K562 (cell line): ENCODE measurements at regions not wholly inside any gene's neighbourhood (a gene's known extent, or its start where the extent isn't known, plus 50 kb on each side); places are given as distances from the start of the nearest gene placed in this dataset.
A peak's percentile ranks its signal among the peaks of the same experiment; 100 is the strongest.

Experiments
- ATF4 ChIP-seq: fragments of 450-650 bp; formaldehyde crosslinking; IDR thresholded peaks from 2 replicates; pipeline ENCODE4 v1.4.0; 2022; ENCODE audit warnings: mild to moderate bottlenecking, moderate library complexity
- ATF6 ChIP-seq: sonication (generic); formaldehyde crosslinking; IDR thresholded peaks from 2 replicates; pipeline ENCODE4 v1.4.0; 2020; ENCODE audit warnings: mild to moderate bottlenecking, missing genetic modification reagents
- BDP1 ChIP-seq: IDR thresholded peaks from 3 replicates; pipeline ENCODE4 v1.6.1; 2011; ENCODE audit not compliant: insufficient read length, insufficient read depth
- BRD9 ChIP-seq: fragments of 450-650 bp; IDR thresholded peaks from 2 replicates; pipeline ENCODE4 v1.6.1; 2018; ENCODE audit warnings: low read depth; ENCODE audit not compliant: partially characterized antibody
- CBFB ChIP-seq: sonication (generic); formaldehyde crosslinking; IDR thresholded peaks from 2 replicates; pipeline ENCODE4 v1.4.0; 2020; ENCODE audit warnings: mild to moderate bottlenecking, missing genetic modification reagents
- E2F4 ChIP-seq: sonication (generic); formaldehyde crosslinking; IDR thresholded peaks from 2 replicates; pipeline ENCODE4 v1.8.0; 2022; ENCODE audit warnings: mild to moderate bottlenecking, low read depth, missing genetic modification reagents
- MCM7 ChIP-seq, 2 experiments: fragments of 450-650 bp; IDR thresholded peaks; 2 replicates each; pipeline ENCODE4 v1.6.1; 2016 to 2018
- MXD1 ChIP-seq: fragments of 250-450 bp; sonication (Bioruptor Pico); IDR thresholded peaks from 2 replicates; pipeline ENCODE4 v1.8.0; 2021; ENCODE audit warnings: borderline replicate concordance, mild to moderate bottlenecking, moderate library complexity; ENCODE audit not compliant: poor library complexity, severe bottlenecking
- PPARD ChIP-seq: fragments of 250-450 bp; sonication (Bioruptor Pico); IDR thresholded peaks from 2 replicates; pipeline ENCODE4 v1.8.0; 2022; ENCODE audit warnings: inconsistent platforms, mild to moderate bottlenecking, moderate library complexity
- SIX5 ChIP-seq, 2 experiments: IDR thresholded peaks; 2 replicates each; pipeline ENCODE4 v1.6.1; 2011; ENCODE audit warnings: low read length in 2 of 2, borderline replicate concordance in 1 of 2, low read depth in 1 of 2, mild to moderate bottlenecking in 1 of 2, moderate library complexity in 1 of 2; ENCODE audit not compliant: insufficient read depth in 1 of 2
- SMARCC2 ChIP-seq: fragments of 450-650 bp; IDR thresholded peaks from 2 replicates; pipeline ENCODE4 v1.6.1; 2017; ENCODE audit warnings: antibody characterized with exemption, moderate library complexity, mild to moderate bottlenecking, low read depth
- TEAD1 ChIP-seq, 2 experiments: fragments of 450-650 bp in 1 of 2; sonication (generic) in 1 of 2; formaldehyde crosslinking; IDR thresholded peaks; 2 replicates each; pipeline versions ENCODE4 v1.4.0 to v1.8.0; 2020 to 2022; ENCODE audit warnings: mild to moderate bottlenecking in 2 of 2, missing genetic modification reagents in 1 of 2
- TGIF2 ChIP-seq: sonication (generic); formaldehyde crosslinking; IDR thresholded peaks from 2 replicates; pipeline ENCODE4 v1.8.1; 2022; ENCODE audit warnings: mild to moderate bottlenecking, missing genetic modification reagents, moderate library complexity
- ZHX1 ChIP-seq: fragments of 150-350 bp; conservative IDR thresholded peaks from 2 replicates; pipeline ENCODE4 v1.6.1; 2014; ENCODE audit warnings: low read length
- ZNF354B ChIP-seq: fragments of 250-450 bp; sonication (Bioruptor Pico); IDR thresholded peaks from 2 replicates; pipeline ENCODE4 v1.4.0; 2020
- ZNF699 ChIP-seq: fragments of 250-450 bp; sonication (Bioruptor Pico); IDR thresholded peaks from 2 replicates; pipeline ENCODE4 v1.8.0; 2021; ENCODE audit warnings: mild to moderate bottlenecking, moderate library complexity; ENCODE audit not compliant: insufficient replicate concordance
- ZNF75A ChIP-seq: fragments of 450-650 bp; formaldehyde crosslinking; IDR thresholded peaks from 2 replicates; pipeline ENCODE4 v1.4.0; 2020; ENCODE audit warnings: mild to moderate bottlenecking
- ZNF79 ChIP-seq: fragments of 250-450 bp; sonication (Bioruptor Pico); IDR thresholded peaks from 2 replicates; pipeline ENCODE4 v1.4.0; 2020; ENCODE audit warnings: low read depth, mild to moderate bottlenecking, moderate library complexity

- TF ChIP-seq ATF6 (CRISPR knock-in tag) = no peak
- TF ChIP-seq PPARD (CRISPR knock-in tag) = no peak
- peak; percentile 20 for TF ChIP-seq ZNF699
- TF ChIP-seq SIX5 (IDR thresholded peaks at IDR 0.05; ENCODE audit: borderline replicate concordance in 1 of 2, insufficient read depth in 1 of 2, low read depth in 1 of 2, low read length in 2 of 2) = no peak
- peak; percentile 100 for TF ChIP-seq SMARCC2
- TF ChIP-seq ZNF79 (CRISPR knock-in tag) = peak; percentile 77
- peak; percentile 27 for TF ChIP-seq MXD1 (CRISPR knock-in tag)
- TF ChIP-seq TEAD1 (CRISPR knock-in tag; IDR thresholded peaks at IDR 0.05) = peak; percentile 95 to 98
- TF ChIP-seq ZNF354B = peak; percentile 80; the same call in 1 of the 2 replicates
- no peak for TF ChIP-seq E2F4 (CRISPR knock-in tag)
- no peak for TF ChIP-seq MCM7 (IDR thresholded peaks at IDR 0.05)
- TF ChIP-seq CBFB (CRISPR knock-in tag) = peak; percentile 71; the same call in 1 of the 2 replicates
- TF ChIP-seq ZNF75A (CRISPR knock-in tag) = peak; percentile 83
- no peak for TF ChIP-seq ZHX1
- peak; percentile 98 for TF ChIP-seq BRD9
- no peak for TF ChIP-seq TGIF2 (CRISPR knock-in tag)
- peak; percentile 93 for TF ChIP-seq ATF4 (CRISPR knock-in tag)
- TF ChIP-seq BDP1 = no peak
Measured at GRCh38 chr2:157929871-157930667, 53.9 kb upstream of the ACVR1 start (continued).
